ENCODE measurements at regions not wholly inside any gene's neighbourhood (a gene's known extent, or its start where the extent isn't known, plus 50 kb on each side); places are given as distances from the start of the nearest gene placed in this dataset.

DNA sequence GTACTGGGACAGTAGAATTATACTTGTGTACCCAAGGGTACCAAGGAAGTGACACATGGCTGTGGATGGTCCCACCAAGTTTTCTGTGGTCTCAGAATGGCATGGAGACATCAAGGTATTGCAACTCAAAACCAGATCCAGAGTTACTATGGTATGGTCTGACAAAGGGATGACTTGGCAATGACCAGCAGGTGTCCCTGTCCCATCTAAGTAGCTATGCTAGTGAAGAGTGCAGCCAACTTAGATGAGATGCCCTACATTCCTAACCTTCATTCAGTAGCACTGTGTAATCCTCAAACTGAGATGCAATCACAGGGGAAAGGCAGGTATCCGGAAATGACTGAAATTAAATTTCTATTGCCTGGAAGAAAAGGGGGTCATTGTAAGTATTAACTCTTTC, 188.7 kb upstream of the TMEM260 start:
- no peak overlapping the region for H3K4ac ChIP-seq (ENCODE audit: low read depth, low read length)
- no peaks in the 10 kb centered on the region for H3K79me2 ChIP-seq (ENCODE audit: control insufficient read depth, insufficient read depth, low read length, poor library complexity)
- H3K9me3 ChIP-seq (ENCODE audit: insufficient read depth, low read depth, low read length), result no peaks in the 10 kb centered on the region
- no peak overlapping the region for H3K14ac ChIP-seq (ENCODE audit: low read length)
- peak; percentile 9 to 56 for DNase-seq
- no peak overlapping the region for H3K18ac ChIP-seq (ENCODE audit: low read length)
- H4K91ac ChIP-seq (ENCODE audit: low read depth, low read length), result no peak overlapping the region
- H3K9ac ChIP-seq (ENCODE audit: low read length), result no peak overlapping the region
- no peaks in the 10 kb centered on the region for H3K4me1 ChIP-seq (ENCODE audit: control insufficient read depth in 1 of 2, insufficient read depth in 2 of 2, low read length in 2 of 2)
- H3K23ac ChIP-seq (ENCODE audit: low read length), result no peak overlapping the region
- no peak overlapping the region for H2AFZ ChIP-seq (ENCODE audit: insufficient read depth, low read length, poor library complexity)
- no peaks in the 10 kb centered on the region for H3K27me3 ChIP-seq (ENCODE audit: insufficient read depth, low read length)
- no peaks in the 10 kb centered on the region for H3K79me1 ChIP-seq (ENCODE audit: low read length)
- no peak overlapping the region for H4K8ac ChIP-seq (ENCODE audit: low read depth, low read length)
- H2AK5ac ChIP-seq (ENCODE audit: low read length), result no peak overlapping the region
- H3K4me3 ChIP-seq (ENCODE audit: low read depth, low read length), result no peak overlapping the region
- H4K12ac ChIP-seq (ENCODE audit: low read depth, low read length), result no peak overlapping the region
- H3K27ac ChIP-seq (ENCODE audit: low read depth, low read length), result no peak overlapping the region
- no peaks in the 10 kb centered on the region for H3K36me3 ChIP-seq (ENCODE audit: control insufficient read depth in 1 of 2, insufficient read depth in 2 of 2, low read length in 2 of 2)
- WGBS (ENCODE audit: extremely low coverage, insufficient coverage, insufficient read length), result no CpG with 5 or more reads among the region's 1 CpG
- H2BK12ac ChIP-seq (ENCODE audit: low read length), result no peak overlapping the region
- no peak overlapping the region for H3K4me2 ChIP-seq (ENCODE audit: low read length)
- no peak overlapping the region for H2BK120ac ChIP-seq (ENCODE audit: insufficient read depth, low read length, poor library complexity)
- no peak overlapping the region for H2BK5ac ChIP-seq (ENCODE audit: low read depth, low read length, poor library complexity)

DNA sequence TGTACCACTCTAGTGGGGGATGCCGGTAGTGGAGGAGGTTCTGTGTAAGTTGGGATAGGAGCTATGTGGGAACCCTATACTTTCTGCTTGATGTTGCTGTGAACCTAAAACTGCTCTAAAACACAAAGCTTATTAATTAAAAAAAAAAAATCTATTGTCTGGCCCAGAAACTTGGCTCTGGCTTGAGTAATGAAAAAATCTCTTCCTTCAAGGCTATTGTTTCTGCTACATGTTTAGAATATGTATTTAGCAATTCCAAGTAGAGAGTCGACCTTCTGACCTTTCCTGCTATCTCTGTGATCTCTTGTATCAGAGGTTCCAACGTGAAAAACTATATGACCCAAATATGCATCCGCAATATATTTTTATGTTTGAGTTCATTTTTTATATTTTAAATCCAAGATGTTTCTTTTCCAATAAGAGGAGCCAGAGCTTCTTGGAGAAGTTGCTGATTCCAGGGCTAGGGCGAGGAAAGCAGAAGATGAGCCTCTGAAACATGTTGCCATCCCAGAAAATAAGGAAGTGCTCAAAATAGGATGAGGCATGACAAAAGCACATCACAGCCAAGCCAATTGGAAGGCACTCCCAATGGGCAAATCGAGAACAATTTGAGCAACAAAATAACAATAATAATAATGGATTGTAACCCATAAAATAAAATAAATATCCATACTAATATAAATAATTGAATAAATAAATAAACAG, 184.6 kb upstream of the TMEM260 start:
- no CpG with 5 or more reads among the region's 6 CpGs for WGBS (ENCODE audit: extremely low coverage, insufficient coverage, insufficient read length)

DNA sequence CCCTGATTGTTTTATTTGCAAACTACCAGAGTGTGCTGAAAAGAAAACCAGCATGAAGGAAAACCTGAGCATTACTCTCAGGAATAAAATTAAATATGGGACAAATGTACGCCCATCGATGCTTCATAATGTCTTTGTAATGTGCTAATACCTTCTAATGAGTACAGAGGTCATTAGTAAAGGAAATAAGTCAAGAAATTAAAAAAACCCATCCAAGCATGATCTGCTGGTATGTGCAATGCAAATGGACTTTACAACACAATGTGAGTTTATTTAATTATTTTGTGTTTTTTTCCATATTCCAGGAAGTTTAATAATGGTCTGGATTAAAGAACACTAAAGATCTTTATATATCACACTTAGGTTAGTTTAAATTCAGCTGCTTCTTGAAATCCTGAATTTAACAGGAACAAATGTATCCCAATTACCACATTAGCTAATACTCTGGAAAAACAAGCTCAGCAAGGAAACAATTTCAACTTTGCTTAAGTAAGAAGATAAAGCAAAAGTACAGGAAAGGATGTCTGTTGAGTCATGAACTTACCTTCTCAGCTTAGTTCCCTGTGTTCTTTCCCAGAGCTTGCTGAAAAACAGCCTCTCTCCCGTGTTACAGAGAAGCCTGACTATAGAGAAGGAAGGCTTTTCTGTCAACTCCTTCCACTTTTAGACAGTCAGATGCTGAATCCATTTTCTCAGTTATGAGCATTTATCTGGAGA, 179.3 kb upstream of the TMEM260 start:
- no peaks in the 10 kb centered on the region for H3K9me3 ChIP-seq (ENCODE audit: insufficient read depth, low read depth, low read length)
- H3K9ac ChIP-seq (ENCODE audit: low read length), result no peak overlapping the region
- H3K79me1 ChIP-seq (ENCODE audit: low read length), result no peaks in the 10 kb centered on the region
- H3K27ac ChIP-seq (ENCODE audit: low read depth, low read length), result no peak overlapping the region
- H4K8ac ChIP-seq (ENCODE audit: low read depth, low read length), result no peak overlapping the region
- H2BK5ac ChIP-seq (ENCODE audit: low read depth, low read length, poor library complexity), result no peak overlapping the region
- no peak overlapping the region for H3K23ac ChIP-seq (ENCODE audit: low read length)
- H3K14ac ChIP-seq (ENCODE audit: low read length), result no peak overlapping the region
- no peaks in the 10 kb centered on the region for H3K4me1 ChIP-seq (ENCODE audit: control insufficient read depth in 1 of 2, insufficient read depth in 2 of 2, low read length in 2 of 2)
- H3K4me2 ChIP-seq (ENCODE audit: low read length), result no peak overlapping the region
- H3K18ac ChIP-seq (ENCODE audit: low read length), result no peak overlapping the region
- H3K4me3 ChIP-seq (ENCODE audit: low read depth, low read length), result no peak overlapping the region
- no peaks in the 10 kb centered on the region for H3K27me3 ChIP-seq (ENCODE audit: insufficient read depth, low read length)
- no CpG with 5 or more reads among the region's 3 CpGs for WGBS (ENCODE audit: extremely low coverage, insufficient coverage, insufficient read length)
- DNase-seq, result peak in 1 of 2 donors; percentile 59
- no peak overlapping the region for H2BK12ac ChIP-seq (ENCODE audit: low read length)
- H3K79me2 ChIP-seq (ENCODE audit: control insufficient read depth, insufficient read depth, low read length, poor library complexity), result no peaks in the 10 kb centered on the region
- H4K12ac ChIP-seq (ENCODE audit: low read depth, low read length), result no peak overlapping the region
- no peak overlapping the region for H3K4ac ChIP-seq (ENCODE audit: low read depth, low read length)
- H2AFZ ChIP-seq (ENCODE audit: insufficient read depth, low read length, poor library complexity), result no peak overlapping the region
- H2BK120ac ChIP-seq (ENCODE audit: insufficient read depth, low read length, poor library complexity), result no peak overlapping the region
- H4K91ac ChIP-seq (ENCODE audit: low read depth, low read length), result no peak overlapping the region
- no peaks in the 10 kb centered on the region for H3K36me3 ChIP-seq (ENCODE audit: control insufficient read depth in 1 of 2, insufficient read depth in 2 of 2, low read length in 2 of 2)
- H2AK5ac ChIP-seq (ENCODE audit: low read length), result no peak overlapping the region

More for the DNA sequence above, 184.6 kb upstream of the TMEM260 start:
- H3K27ac ChIP-seq (ENCODE audit: low read depth, low read length), result no peak overlapping the region
- H3K79me1 ChIP-seq (ENCODE audit: low read length), result no peaks in the 10 kb centered on the region
- H3K79me2 ChIP-seq (ENCODE audit: control insufficient read depth, insufficient read depth, low read length, poor library complexity), result no peaks in the 10 kb centered on the region
- no peak overlapping the region for H3K18ac ChIP-seq (ENCODE audit: low read length)
- no peaks in the 10 kb centered on the region for H3K27me3 ChIP-seq (ENCODE audit: insufficient read depth, low read length)
- H3K14ac ChIP-seq (ENCODE audit: low read length), result no peak overlapping the region
- no peak overlapping the region for H3K4me2 ChIP-seq (ENCODE audit: low read length)
- H4K91ac ChIP-seq (ENCODE audit: low read depth, low read length), result no peak overlapping the region
- H2BK5ac ChIP-seq (ENCODE audit: low read depth, low read length, poor library complexity), result no peak overlapping the region
- H3K23ac ChIP-seq (ENCODE audit: low read length), result no peak overlapping the region
- no peak overlapping the region for H3K4me3 ChIP-seq (ENCODE audit: low read depth, low read length)
- no peak overlapping the region for H2AFZ ChIP-seq (ENCODE audit: insufficient read depth, low read length, poor library complexity)
- H3K9ac ChIP-seq (ENCODE audit: low read length), result no peak overlapping the region
- H2BK120ac ChIP-seq (ENCODE audit: insufficient read depth, low read length, poor library complexity), result no peak overlapping the region
- no peak overlapping the region for H4K8ac ChIP-seq (ENCODE audit: low read depth, low read length)
- no peak overlapping the region for H4K12ac ChIP-seq (ENCODE audit: low read depth, low read length)
- H3K4me1 ChIP-seq (ENCODE audit: control insufficient read depth in 1 of 2, insufficient read depth in 2 of 2, low read length in 2 of 2), result no peaks in the 10 kb centered on the region
- no peak overlapping the region for H2BK12ac ChIP-seq (ENCODE audit: low read length)
- DNase-seq, result no peak
- no peak overlapping the region for H2AK5ac ChIP-seq (ENCODE audit: low read length)
- no peaks in the 10 kb centered on the region for H3K9me3 ChIP-seq (ENCODE audit: insufficient read depth, low read depth, low read length)
- no peaks in the 10 kb centered on the region for H3K36me3 ChIP-seq (ENCODE audit: control insufficient read depth in 1 of 2, insufficient read depth in 2 of 2, low read length in 2 of 2)
- no peak overlapping the region for H3K4ac ChIP-seq (ENCODE audit: low read depth, low read length)

DNA sequence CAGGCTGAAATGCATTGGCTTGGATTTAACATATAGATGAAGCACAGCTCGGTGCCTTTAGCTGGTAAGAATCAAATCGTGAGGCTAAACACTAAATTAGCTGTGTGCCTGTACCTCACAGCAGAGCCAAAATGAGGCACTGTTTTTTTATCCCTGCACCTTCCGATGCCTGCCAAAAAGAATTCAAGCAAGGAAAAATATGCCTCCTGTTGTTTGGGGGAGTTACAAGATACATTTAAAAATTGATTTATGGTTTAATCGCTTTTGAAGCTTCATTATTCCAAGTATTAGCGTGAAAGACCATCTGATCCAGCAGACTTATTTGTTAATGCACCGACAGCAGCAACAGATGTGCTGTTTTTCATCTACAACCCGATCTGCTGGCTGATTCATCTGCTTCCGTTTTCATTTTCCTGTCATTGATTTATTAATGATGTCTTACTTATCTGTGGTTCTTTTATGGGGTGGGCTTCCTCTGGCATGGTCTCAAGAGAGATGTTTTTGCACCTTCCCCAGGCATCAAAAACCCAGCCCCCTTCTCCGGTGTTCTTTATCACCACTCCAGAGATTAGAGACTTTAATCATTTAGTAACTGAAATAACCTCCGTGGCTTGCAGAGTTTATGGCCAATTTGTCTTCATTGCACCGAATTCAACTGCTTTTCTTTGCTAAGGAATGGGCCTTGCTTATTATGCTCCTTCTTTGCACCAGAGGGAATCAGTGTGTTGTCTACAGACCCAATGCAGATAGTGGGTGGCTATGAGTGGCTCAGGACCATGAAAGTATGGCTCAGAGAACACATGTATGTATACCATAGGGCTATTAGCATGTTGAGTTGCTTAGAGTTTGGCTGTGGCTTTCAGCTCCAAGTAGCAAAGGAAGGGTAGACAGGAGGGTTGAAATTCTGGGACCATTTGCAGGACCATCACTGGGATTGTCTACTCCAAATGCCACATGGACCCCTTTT, 166.8 kb upstream of the TMEM260 start:
- H3K9ac ChIP-seq (ENCODE audit: low read length), result no peak overlapping the region
- no peak overlapping the region for H3K18ac ChIP-seq (ENCODE audit: low read length)
- no CpG with 5 or more reads among the region's 11 CpGs for WGBS (ENCODE audit: extremely low coverage, insufficient coverage, insufficient read length)
- no peak overlapping the region for H3K23ac ChIP-seq (ENCODE audit: low read length)
- no peak overlapping the region for H4K91ac ChIP-seq (ENCODE audit: low read depth, low read length)
- H4K8ac ChIP-seq (ENCODE audit: low read depth, low read length), result no peak overlapping the region
- H3K36me3 ChIP-seq (ENCODE audit: control insufficient read depth in 1 of 2, insufficient read depth in 2 of 2, low read length in 2 of 2), result no peaks in the 10 kb centered on the region
- no peak overlapping the region for H3K4me3 ChIP-seq (ENCODE audit: low read depth, low read length)
- no peak overlapping the region for H2BK12ac ChIP-seq (ENCODE audit: low read length)
- no peak overlapping the region for H2AK5ac ChIP-seq (ENCODE audit: low read length)
- H3K14ac ChIP-seq (ENCODE audit: low read length), result no peak overlapping the region
- no peaks in the 10 kb centered on the region for H3K79me1 ChIP-seq (ENCODE audit: low read length)
- no peaks in the 10 kb centered on the region for H3K4me1 ChIP-seq (ENCODE audit: control insufficient read depth in 1 of 2, insufficient read depth in 2 of 2, low read length in 2 of 2)
- no peak overlapping the region for H3K27ac ChIP-seq (ENCODE audit: low read depth, low read length)
- H3K4me2 ChIP-seq (ENCODE audit: low read length), result no peak overlapping the region
- no peak for DNase-seq
- no peaks in the 10 kb centered on the region for H3K9me3 ChIP-seq (ENCODE audit: insufficient read depth, low read depth, low read length)
- no peaks in the 10 kb centered on the region for H3K79me2 ChIP-seq (ENCODE audit: control insufficient read depth, insufficient read depth, low read length, poor library complexity)
- no peak overlapping the region for H3K4ac ChIP-seq (ENCODE audit: low read depth, low read length)
- H2BK120ac ChIP-seq (ENCODE audit: insufficient read depth, low read length, poor library complexity), result no peak overlapping the region
- H2BK5ac ChIP-seq (ENCODE audit: low read depth, low read length, poor library complexity), result no peak overlapping the region
- no peak overlapping the region for H4K12ac ChIP-seq (ENCODE audit: low read depth, low read length)
- H2AFZ ChIP-seq (ENCODE audit: insufficient read depth, low read length, poor library complexity), result no peak overlapping the region
- H3K27me3 ChIP-seq (ENCODE audit: insufficient read depth, low read length), result no peaks in the 10 kb centered on the region
